D341Med (cell line): ENCODE measurements at regions not wholly inside any gene's neighbourhood (a gene's known extent, or its start where the extent isn't known, plus 50 kb on each side); places are given as distances from the start of the nearest gene placed in this dataset.

ENCODE experiments used
- DNase-seq: peaks from one replicate; pipeline ENCODE4 v3.0.0; 2012; ENCODE audit warnings: low spot score

DNA sequence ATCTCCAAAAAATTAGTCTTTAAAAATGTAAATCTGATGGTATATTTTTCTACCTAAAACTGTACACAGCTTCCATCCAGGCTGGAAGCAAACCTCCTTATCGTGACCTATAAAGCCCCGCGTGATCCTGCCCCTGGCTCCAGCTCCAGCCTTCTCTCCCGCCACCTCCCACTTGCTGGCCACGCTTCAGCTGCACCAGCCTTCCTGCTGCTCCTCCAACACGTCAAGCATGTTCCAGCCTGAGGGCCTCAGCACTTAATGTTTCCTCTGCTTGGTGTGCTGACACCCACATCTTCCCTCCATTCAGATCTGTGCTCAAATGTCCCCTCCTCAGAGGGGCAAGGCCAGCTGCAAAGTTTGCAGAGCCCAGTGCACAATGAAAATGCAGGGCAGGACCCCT, 123.5 kb upstream of the MAGI3 start:
- DNase-seq: no peak

DNA sequence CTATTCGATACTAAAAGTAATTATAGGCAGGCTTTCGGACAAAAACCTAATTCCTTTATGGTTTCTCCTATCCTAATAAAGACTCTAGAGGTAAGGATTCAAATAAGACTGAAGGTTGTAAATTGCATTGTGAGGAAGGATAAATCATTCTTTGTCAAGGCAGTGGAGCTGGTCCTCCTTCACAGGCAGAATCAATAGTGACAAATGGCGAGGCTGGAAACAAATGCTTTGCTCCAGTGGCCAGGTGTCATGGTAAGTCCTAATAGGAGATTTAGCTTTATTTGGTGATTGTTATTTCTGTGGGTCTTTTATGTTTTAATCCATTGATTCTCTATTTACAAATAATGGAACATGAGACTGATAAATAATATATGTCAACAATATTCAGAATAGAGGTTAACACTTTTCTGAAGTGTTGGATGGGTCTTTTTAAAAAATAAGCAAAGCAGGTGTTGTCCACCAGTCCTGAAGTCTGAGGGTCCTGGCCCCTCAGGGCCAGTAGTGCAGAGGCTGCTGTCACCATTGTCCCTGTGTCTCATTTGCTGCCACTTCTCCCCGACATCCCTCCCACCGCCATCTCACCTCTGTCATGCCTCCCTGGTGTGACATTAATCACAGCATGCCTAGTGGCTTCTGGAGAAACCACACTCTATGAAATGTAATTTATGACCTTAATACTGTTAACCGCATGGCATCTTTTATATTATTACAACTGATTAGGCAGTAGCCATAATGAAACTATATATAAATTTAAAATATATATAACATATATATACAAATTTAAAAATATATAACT, 120.9 kb upstream of the MAGI3 start:
- DNase-seq: no peak

DNA sequence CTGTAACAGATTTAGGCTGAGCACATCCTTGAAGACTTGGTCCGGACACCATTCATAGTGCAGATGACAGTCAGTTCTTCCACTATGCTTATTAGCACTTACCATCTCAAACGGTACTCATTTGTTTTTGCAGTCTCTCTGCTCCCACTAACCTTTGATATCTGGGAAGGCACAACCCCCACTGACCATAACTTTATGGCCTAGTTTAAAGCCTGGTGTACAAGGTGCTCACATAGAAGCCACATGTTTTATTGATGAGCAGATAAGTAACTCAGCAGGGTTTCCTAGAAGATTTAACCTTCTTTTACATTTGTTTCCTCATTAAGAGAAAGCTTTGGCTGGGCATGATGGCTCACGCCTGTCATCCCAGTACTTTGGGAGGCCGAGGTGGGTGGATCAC, 119.3 kb upstream of the MAGI3 start:
- DNase-seq: no peak

DNA sequence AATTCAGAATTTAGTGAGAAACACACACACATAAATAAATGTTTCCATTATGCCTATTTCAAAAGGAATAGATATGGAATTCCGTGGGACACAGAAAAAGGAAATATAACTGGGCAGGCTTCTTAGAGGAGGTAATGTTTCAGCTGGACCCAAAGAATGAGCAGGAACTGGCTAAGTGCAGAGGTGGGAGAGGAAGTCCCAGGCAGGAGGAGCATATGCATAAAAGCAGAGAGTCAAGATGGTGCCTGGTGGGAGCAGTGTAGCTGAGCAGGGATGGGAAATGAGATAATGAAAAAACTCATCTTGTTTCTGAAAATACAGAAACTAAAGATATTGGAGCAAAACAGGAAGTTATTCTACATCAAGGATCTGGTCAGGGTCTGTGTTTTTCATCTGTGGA, 115.2 kb upstream of the MAGI3 start:
- no peak for DNase-seq

DNA sequence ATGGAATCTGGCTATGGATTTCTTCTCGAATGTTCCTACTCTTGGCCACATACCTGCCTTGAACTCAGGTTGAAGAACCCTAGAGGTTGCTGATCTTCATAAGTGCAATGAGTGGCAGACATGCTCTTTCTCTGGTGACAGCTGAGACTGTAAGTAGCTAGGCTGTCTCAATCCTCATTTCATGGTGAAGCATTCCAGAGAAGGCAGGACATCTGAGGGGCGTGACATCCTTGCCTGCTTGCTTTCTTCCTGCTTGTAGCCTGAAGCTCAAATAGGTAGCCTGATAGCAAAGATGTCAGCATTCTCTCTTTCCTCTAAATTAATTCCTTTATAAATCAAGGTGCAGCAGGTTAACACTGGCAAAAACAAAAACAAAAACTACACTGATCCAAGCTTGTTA, 114.6 kb upstream of the MAGI3 start:
- DNase-seq: no peak

DNA sequence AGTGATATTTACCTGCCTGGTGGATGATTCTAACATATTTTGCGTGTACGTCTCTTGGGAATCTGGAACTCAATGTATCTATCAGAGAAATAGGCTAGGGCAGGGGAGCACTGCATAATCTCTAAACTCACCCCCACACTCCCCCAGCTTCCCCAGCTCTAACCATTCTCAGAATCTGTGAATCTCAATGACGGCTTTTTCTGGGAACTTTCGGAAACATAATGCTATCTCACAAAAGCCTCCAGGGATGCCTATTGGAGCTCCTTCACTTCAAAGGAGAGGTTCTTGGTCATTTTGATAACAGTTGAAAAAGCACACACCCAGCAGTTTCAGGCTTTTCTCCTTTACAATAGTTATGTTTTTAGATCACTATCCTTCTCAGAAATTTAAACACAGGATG, 113.8 kb upstream of the MAGI3 start:
- no peak for DNase-seq

DNA sequence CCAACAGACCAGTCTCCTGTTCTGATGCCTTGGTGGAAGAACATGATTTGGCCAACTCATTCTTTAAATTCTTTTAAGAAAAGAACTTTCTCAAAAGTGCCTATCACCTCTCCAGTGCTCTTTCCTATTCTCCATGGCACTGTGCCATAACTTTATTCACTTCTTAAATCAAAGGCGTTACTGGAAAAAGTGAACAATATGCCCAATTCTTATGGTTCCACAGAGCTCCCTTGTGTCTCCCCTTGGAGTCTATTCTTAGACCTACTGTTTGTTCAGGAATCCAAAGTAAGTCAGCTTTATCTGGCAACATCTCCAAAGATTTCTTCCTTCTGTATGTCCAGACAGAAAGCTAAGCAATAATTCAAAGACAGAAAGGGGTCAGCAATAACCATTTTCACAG, 111.9 kb upstream of the MAGI3 start:
- no peak for DNase-seq

DNA sequence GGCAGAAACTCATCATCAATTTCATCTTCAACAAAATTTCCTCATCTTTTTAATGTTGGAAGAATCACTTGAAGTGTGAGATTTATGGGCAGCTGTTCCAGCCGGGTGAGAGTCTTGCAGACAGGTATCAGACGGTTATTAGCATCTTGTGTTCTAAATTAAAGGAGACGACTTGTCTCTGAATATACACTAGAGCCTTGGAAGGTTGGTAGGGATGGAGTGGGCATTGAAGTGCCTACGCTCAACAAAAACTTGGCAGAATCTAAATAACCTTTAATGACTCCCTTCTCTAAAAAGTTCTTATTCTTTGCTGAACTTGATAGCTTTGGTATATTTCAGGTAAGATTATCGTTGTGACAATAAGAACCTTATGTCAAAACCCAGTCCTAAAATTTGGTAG, 111.5 kb upstream of the MAGI3 start:
- no peak for DNase-seq

DNA sequence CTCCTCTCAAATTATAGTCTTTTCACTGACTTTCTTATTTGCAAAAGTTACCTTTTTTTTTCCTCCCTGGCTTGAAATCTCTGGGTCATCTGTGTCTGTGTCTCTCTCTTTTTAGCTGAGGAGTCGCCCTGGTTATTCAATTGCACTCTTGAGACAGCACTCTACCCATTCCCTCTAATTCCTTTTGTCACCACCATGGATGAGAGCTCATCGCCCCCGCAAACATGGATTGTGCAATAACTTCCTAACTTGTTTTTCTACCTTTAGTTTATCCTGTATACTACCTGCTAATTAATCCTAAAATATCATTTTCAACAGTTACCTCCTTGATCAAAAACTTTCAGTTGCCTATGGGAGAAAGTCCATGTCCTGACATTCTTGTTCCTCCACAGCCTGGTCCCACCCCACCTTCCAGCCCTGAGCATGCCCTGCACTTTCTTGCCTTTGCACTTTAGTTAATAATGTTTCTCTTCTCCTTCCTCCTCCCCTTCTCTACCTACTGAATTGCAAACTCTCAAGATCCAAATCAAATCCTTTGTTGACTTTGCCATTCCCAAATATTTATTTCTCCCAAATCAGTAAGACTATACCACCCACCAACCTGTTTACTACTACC, 110.4 kb upstream of the MAGI3 start:
- no peak for DNase-seq

DNA sequence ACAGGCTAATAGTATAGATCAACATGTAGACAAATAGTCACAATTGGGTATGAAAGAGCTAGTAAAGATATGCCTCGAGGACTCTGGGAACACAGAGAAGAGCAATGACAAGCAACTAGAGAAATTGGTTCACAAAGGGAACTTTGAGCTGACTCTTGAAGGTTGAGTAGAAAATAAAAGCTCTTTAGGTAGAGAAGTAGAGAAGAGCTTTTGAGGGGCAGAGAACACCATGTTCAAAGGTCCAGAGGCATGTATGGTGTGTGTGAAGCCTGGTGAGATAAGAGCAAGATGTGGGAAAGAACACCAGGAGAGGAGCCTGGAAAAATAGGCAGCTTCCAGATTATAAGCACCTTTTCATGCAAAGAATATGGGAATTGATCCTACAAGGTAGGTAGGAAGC, 109.7 kb upstream of the MAGI3 start:
- DNase-seq: no peak

DNA sequence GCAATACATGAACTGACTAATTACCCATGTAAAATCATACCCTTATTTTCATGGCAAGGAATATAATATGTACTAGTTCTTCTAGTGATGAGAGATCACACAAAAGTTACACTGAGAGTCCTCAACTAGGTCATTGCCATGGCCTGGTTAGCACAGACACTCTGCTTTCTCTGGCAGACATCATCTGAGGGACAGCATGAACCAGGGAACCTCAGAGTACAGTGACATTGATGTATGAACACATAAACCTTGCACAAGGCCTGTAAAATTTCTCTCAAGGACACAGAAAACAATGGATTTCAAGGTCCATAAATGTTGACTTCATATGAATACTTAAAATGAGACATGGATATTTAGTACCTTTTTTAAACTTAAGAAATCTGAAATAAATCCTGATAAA, 108.8 kb upstream of the MAGI3 start:
- DNase-seq: no peak

DNA sequence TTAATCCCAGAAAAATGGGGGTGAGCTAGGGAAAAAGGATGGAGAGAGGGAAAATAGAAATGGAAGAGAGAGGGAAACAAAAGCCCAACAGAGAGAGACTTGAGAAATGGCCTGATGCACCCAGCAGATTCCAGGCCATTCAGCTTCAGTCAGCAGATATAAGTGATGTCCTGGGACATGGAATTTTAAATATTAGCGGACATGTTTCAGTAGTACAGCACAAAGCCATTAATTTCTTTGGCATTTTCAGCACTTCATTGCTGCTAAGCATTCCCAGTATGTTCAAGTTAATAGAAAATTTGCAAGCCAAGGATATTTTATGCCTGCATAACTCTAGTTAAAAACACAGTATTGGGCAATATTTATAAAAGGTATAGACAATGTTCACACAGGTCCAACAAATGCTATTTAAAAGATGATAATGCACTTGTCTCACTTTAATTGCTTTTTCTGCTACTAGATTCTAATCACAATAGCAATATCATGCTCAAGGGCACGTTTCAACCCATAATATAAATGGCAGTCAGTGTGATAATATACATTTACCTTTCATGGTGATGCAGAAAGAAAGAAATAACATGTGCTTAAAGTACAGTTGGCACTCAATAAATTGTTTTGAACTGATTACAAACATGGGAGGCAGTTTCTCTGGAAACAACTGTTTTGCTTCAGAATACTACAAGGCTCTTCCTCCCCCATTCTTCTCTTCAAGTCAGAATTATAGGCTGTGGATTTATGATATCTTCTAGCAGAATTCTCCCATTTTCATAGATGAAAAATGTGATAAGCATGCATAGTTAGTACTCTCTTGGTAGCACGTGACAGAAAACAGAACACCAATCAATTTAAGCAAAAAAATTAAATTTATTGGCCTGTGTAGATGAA, 108.1 kb upstream of the MAGI3 start:
- DNase-seq: no peak

DNA sequence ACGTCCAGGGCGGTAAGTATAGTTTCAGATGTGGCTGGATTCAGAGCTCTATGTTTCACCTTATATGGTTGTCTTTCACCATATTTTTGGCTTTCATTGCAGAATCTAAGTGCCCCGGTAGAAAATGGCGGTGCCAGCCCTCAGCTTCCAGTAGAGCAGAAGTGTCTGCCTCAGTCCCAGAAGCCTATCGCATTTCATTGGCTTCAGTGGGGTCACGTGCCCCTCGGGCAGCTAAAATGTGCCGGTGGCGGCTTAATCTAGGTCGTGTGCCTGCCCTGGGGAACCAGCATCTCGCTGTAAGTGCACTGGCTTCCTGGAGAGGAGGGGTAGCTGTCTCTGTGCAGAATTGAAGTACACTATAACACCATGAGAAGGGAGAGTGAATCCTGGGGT, 107.4 kb upstream of the MAGI3 start:
- no peak for DNase-seq

DNA sequence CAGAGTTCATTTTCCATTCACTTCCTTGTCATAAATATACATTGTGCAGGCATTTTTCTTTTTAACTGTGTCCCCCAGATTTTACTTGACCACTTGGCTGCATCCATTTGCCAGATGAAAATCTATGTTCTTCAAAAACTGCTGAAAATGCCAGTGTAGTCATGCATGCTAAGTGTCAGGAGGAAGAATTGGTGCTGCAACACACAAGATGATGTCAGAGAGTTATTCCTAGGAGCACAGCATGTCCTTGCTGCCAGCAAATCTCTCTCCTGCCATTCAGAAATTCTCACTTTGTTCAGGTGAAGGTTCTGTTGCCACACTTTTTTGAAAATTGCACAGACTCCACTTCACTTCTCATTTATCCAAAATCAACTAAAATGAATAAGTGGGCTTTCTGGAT, 106.4 kb upstream of the MAGI3 start:
- DNase-seq: no peak

DNA sequence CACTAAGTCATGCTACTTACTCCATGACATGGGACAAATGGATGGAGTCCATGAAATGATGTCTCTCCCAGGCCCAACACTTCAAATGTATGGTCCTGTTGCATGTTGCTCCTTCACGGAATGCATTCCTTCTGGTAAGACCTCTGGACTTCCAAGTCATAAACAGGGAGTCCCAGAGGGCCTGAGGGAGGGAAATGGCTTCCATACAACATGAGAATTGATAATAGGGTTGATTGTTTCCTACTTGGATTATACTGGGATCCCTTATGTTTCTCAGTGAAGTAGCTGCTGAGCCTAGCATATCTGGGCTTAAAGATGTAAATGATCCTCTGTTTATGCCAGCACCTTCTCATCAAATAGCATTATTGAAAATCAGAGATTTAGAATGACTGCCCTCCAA, 104.2 kb upstream of the MAGI3 start:
- no peak for DNase-seq

DNA sequence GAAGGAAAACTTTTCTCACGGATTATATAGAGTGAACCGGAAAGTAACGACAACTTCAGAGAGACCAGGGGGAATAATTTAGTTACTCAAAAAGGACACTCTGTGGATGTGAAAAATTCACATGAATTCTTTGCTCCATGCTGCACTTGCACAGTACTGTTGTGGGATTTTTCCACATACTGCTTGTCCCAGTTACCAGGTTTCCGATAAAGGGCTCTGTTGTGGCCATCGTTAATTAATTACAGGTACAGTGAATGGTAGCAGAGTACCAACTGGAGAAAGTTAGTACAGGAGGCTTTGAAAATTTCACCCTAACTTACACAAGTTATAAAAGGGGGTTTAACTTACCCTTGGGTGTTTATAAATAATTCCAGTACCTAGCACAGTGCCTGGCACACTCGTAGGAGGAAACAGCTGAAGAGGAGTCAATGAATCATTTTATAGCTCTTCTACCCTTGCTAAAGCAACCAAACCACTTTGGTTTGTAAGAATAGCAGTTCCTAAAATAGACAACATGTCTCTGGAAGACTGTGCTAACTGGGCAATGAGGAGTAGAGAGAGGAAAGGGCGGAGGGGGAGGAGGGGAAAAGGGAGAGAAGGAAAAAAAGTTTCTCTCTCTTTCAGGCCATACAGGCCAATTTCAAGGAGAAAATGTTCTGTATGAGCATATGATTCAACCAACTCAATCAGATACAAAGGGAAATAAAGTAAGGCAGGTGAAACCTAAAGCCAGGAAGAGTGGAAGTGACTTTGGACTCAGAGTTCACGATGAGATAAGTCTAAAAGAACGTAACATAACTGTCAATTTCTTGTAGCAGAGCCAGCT, 98.3 kb upstream of the MAGI3 start:
- DNase-seq: no peak

DNA sequence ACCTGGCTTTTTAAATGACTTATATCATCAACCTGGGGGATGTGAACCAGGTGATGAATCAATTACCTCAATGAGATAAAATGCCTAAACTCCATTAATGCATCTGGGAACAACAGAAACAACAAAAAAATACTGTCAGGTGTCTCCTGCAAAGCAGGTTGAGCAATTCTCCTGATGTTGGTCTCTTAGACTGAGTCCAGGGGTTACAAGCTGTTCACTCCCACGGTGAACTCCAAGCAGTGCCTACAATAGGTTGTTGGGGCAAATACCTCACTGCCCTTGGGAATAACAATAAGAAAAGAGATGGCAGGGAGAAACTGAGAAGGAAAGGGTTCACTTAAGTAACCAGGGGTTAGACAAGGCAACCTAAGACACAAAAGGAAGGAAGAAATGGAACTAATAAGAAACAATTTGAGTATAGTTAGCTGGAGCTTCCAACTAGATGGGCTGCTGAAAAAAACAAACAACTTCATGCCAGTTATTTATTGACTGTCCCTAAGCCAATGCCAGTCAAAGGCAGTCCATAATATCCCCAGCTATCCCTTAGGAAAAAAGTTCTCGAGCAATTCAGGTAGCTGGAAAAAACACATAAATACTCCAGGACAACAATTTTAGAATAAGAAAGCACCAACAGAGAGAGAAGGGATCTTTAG, 97.6 kb upstream of the MAGI3 start:
- DNase-seq: no peak

DNA sequence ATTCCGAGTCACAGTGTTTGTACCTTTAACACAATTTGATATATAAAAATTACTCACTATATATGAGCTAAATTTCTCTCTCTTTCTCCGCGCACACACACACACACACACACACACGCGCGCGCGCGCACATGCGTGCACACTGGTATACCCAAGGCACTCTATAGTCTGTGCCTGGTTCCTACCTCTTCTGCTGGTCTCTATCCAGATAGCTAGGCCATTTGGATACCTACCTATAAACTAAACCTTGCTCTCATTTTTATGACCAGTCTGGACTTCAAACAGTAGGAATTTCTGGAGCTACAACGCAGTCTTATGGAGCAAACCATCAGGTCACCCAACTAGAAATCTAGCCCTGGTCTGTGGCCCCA, 97.1 kb upstream of the MAGI3 start:
- no peak for DNase-seq

DNA sequence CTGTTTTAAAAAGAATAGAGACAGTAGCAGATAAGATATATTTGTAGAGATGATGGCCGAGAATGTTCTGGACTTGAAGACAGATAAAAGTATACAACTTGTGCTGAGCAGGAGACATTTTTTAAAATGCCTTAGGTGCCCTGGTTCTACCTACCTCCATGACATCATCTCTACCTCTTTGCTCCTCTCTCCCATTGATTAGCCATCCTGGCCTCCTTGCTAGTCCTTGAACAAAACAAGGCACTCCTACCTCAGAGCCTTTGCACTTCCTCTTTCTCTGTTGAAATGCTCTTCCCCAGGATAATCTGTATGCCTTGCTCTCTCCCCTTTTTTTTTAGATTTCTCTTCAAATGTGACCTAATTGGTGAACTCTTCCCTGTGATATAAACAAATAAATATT, 92.6 kb upstream of the MAGI3 start:
- no peak for DNase-seq

DNA sequence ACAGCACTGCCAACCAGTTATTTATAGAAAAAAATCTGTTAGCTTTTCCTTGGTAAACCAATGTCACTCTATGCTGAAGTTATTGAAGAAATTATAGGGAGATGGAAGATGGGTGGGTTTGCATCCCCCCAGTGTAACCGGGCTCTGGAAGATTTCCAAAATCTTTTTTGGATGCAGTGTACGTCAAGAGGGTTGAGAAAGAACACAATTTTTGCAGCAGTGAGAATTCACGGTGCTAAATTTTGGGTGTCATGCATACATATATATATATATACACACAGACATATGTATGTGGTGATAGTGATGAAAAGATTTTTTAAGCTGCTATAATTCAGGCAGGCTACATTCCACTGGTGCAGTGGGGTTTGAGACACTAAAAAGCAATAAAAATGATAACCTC, 91.4 kb upstream of the MAGI3 start:
- DNase-seq: no peak

DNA sequence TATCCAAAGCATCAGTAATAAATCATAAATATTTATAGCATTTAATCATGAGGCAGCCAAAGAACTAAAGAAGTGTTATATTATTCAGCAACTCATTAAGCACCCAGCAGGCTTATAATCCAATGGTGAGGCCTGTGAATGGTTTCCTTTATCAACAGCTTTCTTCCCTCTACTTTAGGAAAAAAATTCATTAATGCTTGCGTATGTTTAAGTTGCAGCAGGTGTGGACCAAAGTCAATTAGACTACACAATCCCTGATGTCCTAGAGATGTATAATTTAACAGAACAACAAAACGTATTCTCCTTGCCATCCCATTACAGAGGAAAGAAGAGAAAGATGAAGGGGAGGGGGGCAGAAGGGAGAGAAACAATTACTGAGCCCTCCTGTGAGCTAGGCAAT, 87.7 kb upstream of the MAGI3 start:
- DNase-seq: no peak

DNA sequence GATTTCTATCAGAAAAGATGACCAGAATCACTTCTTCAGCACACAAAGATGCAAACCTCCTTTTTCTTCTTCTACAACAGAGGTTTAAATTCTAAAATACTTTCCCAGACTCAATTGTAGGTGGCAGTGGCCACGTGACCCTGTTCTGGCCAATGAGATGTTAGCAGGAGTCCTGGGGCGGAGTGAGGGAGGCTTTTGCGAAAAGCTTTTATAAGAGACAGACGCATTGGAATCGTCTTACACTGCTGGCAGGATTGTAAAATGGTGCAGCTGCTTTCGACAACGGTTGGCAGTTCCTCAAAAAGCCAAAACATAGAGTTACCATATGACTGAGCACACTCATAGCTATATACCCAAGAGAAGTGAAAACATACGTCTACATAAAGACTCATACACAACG, 87.0 kb upstream of the MAGI3 start:
- no peak for DNase-seq
